HG02970 (cell line): ENCODE measurements at regions not wholly inside any gene's neighbourhood (a gene's known extent, or its start where the extent isn't known, plus 50 kb on each side); places are given as distances from the start of the nearest gene placed in this dataset.
A peak's percentile ranks its signal among the peaks of the same experiment; 100 is the strongest.

ENCODE experiments used
- ATAC-seq: cut with Tn5 transposase; IDR thresholded peaks from one replicate; pipeline ENCODE4 v1.9.1; 2021; ENCODE audit warnings: mild to moderate bottlenecking, moderate library complexity, moderate number of reproducible peaks; ENCODE audit not compliant: unreplicated experiment, low FRiP score

GRCh38 chr2:144333143-144333555 lies 186.8 kb downstream of the ZEB2 start:
- ATAC-seq = no peak

DNA sequence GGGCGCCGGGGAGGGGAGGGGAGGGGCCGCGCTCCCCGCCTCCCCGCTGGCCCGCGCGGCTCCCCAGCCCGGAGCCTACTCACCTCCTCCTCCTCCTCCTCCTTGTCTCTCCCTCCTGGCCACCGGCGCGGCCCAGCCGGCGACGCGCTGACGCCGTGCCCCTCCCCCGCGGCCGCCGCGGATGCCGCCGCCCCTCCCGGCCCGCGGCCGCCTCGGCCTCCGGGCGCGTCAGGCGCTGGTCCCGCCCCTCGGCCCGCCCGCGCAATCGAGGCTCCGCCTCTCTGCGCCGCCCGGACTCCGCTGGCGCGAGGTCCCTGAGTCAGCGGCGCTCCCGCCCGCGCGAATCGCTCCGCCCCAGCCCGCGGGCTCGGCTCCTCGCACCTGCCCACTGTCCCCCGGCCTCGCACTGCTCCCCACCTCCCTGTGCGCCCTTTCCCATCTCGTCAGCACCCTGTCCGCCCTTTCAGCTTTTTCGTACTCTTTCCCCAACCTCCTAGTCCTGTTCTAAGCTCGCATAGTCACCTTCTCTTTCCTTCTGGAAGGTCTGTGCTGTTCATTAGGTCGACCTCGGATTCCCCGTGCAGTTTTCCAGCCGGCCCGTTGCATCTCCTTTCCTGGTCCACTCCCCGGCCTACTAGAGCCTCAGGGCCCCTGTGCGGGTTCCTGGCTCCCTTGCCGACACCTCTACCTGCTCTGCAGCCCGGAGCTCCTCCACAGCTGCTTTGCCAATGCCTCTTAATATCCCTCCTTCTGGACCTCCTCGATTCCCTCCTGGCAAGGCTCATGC lies 187.4 kb downstream of the ZEB2 start:
- ATAC-seq = peak; percentile 94

DNA sequence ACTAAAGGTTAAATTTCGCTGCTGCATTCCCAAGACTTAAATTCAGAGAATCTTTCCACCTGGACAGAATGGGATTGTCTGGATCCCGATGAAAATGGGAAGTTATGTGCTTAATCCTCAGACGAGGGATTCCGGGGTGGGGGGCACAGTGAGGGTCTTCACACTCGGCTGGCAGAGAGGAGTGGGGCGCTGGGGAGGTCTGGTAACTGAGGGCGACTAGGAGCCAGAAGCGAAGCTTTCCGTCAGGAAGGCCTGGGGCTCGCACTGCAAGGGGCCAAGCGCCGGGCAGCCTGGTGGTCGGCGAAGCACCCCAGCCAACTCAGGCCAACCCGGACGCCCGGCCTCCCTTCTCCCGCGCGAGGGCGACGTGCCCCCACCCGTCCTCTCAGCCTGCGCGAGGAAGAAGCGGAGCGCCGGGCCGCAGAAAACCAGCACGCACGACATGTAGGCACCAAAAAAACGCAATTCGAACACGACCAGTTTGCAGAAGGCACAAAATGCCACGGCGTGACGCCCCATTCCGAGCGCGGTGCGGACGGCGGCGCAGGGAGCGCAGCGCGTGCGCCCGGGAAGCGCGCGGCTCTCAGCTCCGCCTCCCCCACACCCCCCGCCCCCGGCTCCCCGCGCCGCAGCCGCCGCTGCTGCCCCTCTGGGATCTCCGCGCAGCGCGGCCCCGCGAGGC lies 188.1 kb downstream of the ZEB2 start:
- ATAC-seq = peak; percentile 52

DNA sequence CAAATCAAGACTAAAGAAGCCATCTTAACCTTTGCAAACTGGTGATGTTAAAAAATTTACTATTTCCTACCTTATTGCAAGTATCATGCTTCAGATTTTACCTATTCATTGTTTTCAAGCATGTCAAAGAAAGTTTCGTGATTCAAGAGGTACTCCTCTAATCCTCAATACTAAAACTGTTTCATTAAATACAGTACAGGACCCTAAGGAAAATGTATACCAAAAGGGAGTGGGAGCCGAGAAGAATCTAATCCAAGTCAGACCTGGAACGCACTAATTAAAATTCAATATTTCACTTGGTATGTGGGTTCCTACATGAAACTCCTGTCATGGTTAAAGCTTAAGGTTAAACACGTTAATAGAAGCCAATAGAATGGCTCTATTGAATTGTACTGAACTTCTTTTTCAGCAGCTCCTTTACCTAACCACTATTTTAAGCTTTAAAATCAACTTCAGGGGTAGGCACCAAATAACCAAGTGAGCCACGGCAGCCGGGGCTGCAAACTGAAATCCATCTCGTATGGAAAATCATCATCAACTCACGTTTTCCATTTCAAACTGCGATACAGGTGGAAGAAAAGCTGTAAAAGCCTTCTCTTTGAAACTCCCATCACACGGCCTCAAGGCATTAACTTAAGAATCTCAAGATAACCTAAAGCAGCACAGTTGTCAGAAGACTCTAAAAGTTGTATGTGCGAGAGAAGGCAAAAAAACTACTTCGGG lies 188.8 kb downstream of the ZEB2 start:
- no peak for ATAC-seq

GRCh38 chr2:144329472-144329871 lies 190.4 kb downstream of the ZEB2 start:
- ATAC-seq = no peak

GRCh38 chr2:144328938-144329337 lies 191.0 kb downstream of the ZEB2 start:
- no peak for ATAC-seq

GRCh38 chr2:144326825-144327224 lies 193.1 kb downstream of the ZEB2 start:
- ATAC-seq = no peak

DNA sequence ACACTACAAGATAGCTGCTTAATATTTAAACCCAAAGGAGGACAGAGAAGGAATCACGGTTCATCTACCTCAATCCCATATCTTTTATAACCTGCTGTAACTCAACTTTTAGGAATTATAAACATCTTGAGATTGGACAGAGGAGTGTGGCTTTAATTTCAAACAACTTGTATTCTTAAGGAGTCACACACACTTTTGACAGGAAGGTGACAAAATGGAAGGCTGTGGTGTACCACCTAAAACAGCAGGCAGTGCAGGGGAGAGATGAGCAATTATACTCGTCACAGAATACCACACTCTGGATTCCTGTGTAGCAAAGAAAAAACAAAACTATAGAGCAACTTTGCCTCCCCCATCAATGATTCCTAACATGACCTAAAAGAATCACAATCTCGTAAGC lies 194.8 kb downstream of the ZEB2 start:
- ATAC-seq = no peak

DNA sequence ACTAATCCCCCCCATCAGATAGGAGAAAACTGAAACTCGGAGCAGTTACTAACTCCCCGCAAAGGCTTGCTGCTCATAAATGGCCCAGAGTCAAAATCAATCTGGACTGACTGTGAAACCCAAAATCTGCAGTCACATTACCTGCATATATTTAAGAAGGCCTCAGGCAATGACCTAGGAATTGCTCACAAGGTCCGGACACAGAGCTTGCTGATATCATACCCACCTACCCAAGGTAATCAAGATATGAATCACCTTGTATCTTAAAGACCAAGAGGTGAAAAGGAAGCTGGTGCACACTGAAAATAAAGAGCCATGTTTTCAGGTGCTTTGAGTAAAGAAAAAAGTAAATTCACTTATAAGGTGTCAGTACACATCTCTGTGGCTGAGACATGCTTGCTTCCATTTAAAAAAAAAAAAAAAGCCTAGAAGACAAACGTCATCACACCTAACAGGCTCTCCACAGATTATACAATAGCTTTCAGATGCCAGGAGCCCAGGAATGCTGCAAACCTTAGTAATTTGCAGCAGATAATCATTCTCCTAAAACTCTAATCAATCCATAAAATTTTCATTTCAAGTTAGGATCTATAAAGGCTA lies 195.4 kb downstream of the ZEB2 start:
- ATAC-seq = no peak

GRCh38 chr2:144323946-144324345 lies 196.0 kb downstream of the ZEB2 start:
- no peak for ATAC-seq

- ATAC-seq = no peak
These were observed 197.5 kb downstream of the ZEB2 start for GRCh38 chr2:144322379-144322778.

GRCh38 chr2:144320491-144320890 lies 199.4 kb downstream of the ZEB2 start:
- ATAC-seq = no peak

DNA sequence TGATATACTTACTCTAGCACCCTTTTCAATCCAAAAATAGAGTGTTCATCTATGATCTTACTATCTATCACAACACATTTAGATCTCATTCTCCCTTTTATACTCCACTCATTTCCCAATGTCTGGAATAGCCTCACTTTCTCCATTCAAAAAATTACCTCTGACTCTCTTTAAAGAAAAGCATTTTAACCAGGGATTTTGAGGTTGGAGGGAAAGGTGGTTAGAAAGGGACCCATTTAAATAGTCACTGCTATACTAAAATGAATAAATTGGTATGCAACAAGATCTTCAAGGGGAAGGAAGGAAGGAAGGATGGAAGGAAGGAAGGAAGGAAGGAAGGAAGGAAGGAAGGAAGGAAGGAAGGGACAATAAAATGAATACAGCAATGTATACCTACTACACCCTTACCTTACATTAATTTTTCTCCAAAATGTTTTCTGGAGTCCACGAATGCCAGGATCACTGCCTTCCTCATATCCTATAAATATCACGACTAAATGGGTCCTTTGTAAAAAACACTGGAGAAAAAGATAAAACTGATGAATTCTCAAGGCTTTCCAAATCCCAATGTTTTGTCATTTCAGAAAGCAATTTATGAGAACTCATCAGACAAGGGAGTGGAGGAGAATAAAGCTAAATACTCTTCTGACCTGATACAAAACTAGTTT lies 202.7 kb downstream of the ZEB2 start:
- ATAC-seq = no peak

GRCh38 chr2:144310889-144311608 lies 208.9 kb downstream of the ZEB2 start:
- no peak for ATAC-seq

DNA sequence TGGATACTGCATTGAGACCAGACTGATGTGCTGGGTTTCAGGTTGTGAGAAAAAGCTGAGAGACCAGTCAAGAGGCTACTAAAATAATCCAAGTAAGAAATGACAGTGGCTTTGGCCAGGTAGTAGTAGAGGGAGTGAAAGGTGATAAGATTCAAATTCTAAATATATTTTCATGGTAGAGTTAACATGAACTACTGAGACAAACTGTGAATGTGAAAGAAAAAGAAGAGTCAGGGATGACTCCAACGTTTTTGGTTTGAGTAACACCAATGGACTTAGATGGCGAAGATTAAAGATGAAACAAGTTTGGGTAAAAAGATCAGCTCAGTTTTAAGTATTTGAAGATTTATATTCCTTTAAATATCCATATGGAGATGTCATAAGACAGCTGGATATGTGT lies 209.4 kb downstream of the ZEB2 start:
- no peak for ATAC-seq

DNA sequence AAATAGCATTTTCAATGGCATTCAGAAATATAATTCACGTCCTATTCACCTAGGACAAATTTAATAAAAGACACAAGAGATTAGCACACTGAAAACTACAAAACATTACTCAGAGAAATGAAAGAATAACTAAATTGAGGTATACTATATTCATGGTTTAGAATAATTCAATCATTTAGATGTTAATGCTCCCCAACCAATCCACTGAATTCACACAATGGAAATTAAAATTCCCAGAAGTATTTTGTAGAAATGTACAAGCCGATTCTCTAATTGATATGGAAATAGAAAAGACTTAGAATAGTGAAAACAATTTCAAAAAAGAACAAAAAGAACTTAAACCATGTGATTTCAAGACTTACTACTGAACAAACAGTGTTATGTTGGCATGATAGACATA lies 212.2 kb downstream of the ZEB2 start:
- no peak for ATAC-seq

- no peak for ATAC-seq
These were observed 215.7 kb downstream of the ZEB2 start for GRCh38 chr2:144304202-144304601.

DNA sequence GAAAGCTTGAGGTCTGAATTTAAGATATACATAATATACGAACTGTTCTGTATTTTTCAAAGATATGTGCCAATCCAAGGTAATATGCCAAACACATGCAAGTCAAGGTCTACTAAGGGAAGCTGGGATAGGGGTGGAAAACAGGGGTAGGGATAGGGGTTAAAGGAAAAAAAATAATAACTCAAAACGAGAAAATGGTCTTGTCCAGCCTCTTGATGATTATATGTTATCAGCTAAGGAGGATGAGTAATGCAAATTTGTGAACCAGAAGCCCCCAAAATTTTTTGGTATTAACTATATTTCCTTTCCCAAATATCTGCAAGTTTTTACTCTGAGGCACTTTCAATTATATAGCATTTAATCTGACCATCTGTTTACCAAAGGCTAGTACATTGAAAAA lies 219.3 kb downstream of the ZEB2 start:
- no peak for ATAC-seq

GRCh38 chr2:144290276-144290675 lies 229.6 kb downstream of the ZEB2 start:
- no peak for ATAC-seq

- no peak for ATAC-seq
These were observed 231.5 kb downstream of the ZEB2 start for GRCh38 chr2:144288438-144288837.
